Endodermal cell (in vitro differentiated cells): ENCODE measurements at regions not wholly inside any gene's neighbourhood (a gene's known extent, or its start where the extent isn't known, plus 50 kb on each side); places are given as distances from the start of the nearest gene placed in this dataset.
A peak's percentile ranks its signal among the peaks of the same experiment; 100 is the strongest.

ENCODE experiments used
- DNase-seq: peaks from one replicate; pipeline ENCODE4 v3.0.0-alpha.2; 2017
- H3K27ac ChIP-seq: 2 replicates; pipeline ENCODE4 v1.5.1; 2013; ENCODE audit warnings: mild to moderate bottlenecking, low read depth, low read length, moderate library complexity
- H3K27me3 ChIP-seq: 2 replicates; pipeline ENCODE4 v1.6.1; 2013; ENCODE audit warnings: mild to moderate bottlenecking, low read length, moderate library complexity; ENCODE audit not compliant: insufficient read depth, control insufficient read depth, poor library complexity, severe bottlenecking
- H3K36me3 ChIP-seq: 2 replicates; pipeline ENCODE4 v1.7.0; 2013; ENCODE audit warnings: mild to moderate bottlenecking, low read length, moderate library complexity; ENCODE audit not compliant: control insufficient read depth, insufficient read depth
- H3K4me1 ChIP-seq: one replicate; pipeline ENCODE4 v1.7.0; 2013; ENCODE audit warnings: low read length; ENCODE audit not compliant: control insufficient read depth, insufficient read depth
- H3K4me3 ChIP-seq: 2 replicates; pipeline ENCODE4 v1.5.1; 2013; ENCODE audit warnings: mild to moderate bottlenecking, low read length, moderate library complexity
- H3K9ac ChIP-seq: 2 replicates; pipeline ENCODE4 v1.6.1; 2013; ENCODE audit warnings: mild to moderate bottlenecking, low read length, moderate library complexity; ENCODE audit not compliant: poor library complexity, severe bottlenecking; ENCODE audit errors: extremely low read depth
- H3K9me3 ChIP-seq: 2 replicates; pipeline ENCODE4 v1.6.1; 2013; ENCODE audit warnings: mild to moderate bottlenecking, low read length, moderate library complexity; ENCODE audit not compliant: control insufficient read depth
- H3K27ac Mint-ChIP-seq: 2 replicates; pipeline ENCODE4 v1.8.0; 2020; ENCODE audit warnings: mixed read lengths
- H3K27me3 Mint-ChIP-seq: 2 replicates; pipeline ENCODE4 v1.8.0; 2021; ENCODE audit warnings: mild to moderate bottlenecking, mixed read lengths; ENCODE audit not compliant: insufficient read depth
- H3K36me3 Mint-ChIP-seq: 2 replicates; pipeline ENCODE4 v1.8.0; 2020; ENCODE audit warnings: low read depth, mixed read lengths
- H3K4me1 Mint-ChIP-seq: 2 replicates; pipeline ENCODE4 v1.8.0; 2020; ENCODE audit warnings: mixed read lengths
- H3K4me3 Mint-ChIP-seq: 2 replicates; pipeline ENCODE4 v1.8.0; 2020; ENCODE audit warnings: mild to moderate bottlenecking, moderate library complexity, mixed read lengths
- H3K9me3 Mint-ChIP-seq: 2 replicates; pipeline ENCODE4 v1.8.0; 2020; ENCODE audit warnings: mild to moderate bottlenecking, mixed read lengths
- CTCF ChIP-seq: fragments of 200-600 bp; sonication (generic); conservative IDR thresholded peaks from 2 replicates; pipeline ENCODE4 v1.5.0; 2021; ENCODE audit warnings: antibody characterized with exemption, mild to moderate bottlenecking
- WGBS, 2 experiments: methylation state at CpG; one replicate each; pipeline versions ENCODE4 v1.1.5 to v1.1.7; 2013; ENCODE audit warnings: missing lambda C conversion rate in 2 of 2, mixed read lengths in 1 of 2; ENCODE audit not compliant: insufficient coverage in 1 of 2, insufficient read length in 1 of 2; 5-methylcytosine and 5-hydroxymethylcytosine counted together

GRCh38 chr1:239803781-239804180 is 287.9 kb upstream of the FMN2 start:
- Histone ChIP-seq H3K9ac (no peak overlapping the region), H3K4me3 (no peak overlapping the region), H3K9me3 (no peaks in the 10 kb centered on the region), H3K27ac (no peak overlapping the region), H3K4me1 (no peaks in the 10 kb centered on the region), H3K27me3 (no peaks in the 10 kb centered on the region), H3K36me3 (no peaks in the 10 kb centered on the region)
- Mint-ChIP-seq H3K9me3 (no peaks in the 10 kb centered on the region), H3K27me3 (no peaks in the 10 kb centered on the region), H3K27ac (no peak overlapping the region), H3K36me3 (no peaks in the 10 kb centered on the region), H3K4me1 (peaks cover 5% of the 10 kb centered on the region), H3K4me3 (no peak overlapping the region)
- WGBS, 2 experiments = 83 to 93% methylated on average over 6 of the region's 6 CpGs
- DNase-seq = no peak
- TF ChIP-seq CTCF = peak; percentile 46

GRCh38 chr1:239804266-239804665 is 287.4 kb upstream of the FMN2 start:
- no peak overlapping the region for H3K27ac ChIP-seq
- peaks cover 5% of the 10 kb centered on the region for H3K4me1 Mint-ChIP-seq
- no peak for TF ChIP-seq CTCF
- H3K27me3 Mint-ChIP-seq = no peaks in the 10 kb centered on the region
- H3K9me3 ChIP-seq = no peaks in the 10 kb centered on the region
- H3K4me1 ChIP-seq = no peaks in the 10 kb centered on the region
- H3K36me3 Mint-ChIP-seq = no peaks in the 10 kb centered on the region
- no peak overlapping the region for H3K27ac Mint-ChIP-seq
- 94 to 96% methylated on average over 4 of the region's 4 CpGs for WGBS, 2 experiments
- DNase-seq = no peak
- H3K27me3 ChIP-seq = no peaks in the 10 kb centered on the region
- H3K9me3 Mint-ChIP-seq = no peaks in the 10 kb centered on the region
- no peak overlapping the region for H3K9ac ChIP-seq
- H3K36me3 ChIP-seq = no peaks in the 10 kb centered on the region
- no peak overlapping the region for H3K4me3 Mint-ChIP-seq
- H3K4me3 ChIP-seq = no peak overlapping the region

DNA sequence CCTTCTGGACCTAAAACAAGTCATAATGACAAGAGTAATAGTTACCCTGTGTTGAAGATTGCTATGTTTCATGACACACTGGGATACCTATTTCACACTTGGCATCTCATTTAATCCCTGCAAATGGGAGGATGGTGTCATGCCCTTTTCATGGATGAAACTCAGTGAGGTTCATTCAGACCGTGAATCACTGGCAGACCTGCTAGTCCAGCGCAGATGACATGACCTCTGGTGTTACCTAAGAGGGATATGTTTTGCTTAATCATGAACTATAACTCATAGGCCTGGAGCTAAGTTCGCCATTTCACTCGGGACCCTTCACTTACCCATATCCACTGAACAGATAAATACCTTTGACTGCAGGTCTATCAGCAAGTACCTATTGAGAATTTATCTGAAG is 286.6 kb upstream of the FMN2 start:
- Histone ChIP-seq H3K36me3 (no peaks in the 10 kb centered on the region), H3K27me3 (no peaks in the 10 kb centered on the region), H3K27ac (no peak overlapping the region), H3K4me1 (peaks cover 2% of the 10 kb centered on the region), H3K9ac (no peak overlapping the region), H3K4me3 (no peak overlapping the region), H3K9me3 (no peaks in the 10 kb centered on the region)
- TF ChIP-seq CTCF = no peak
- no peaks in the 10 kb centered on the region for H3K36me3 Mint-ChIP-seq
- no peaks in the 10 kb centered on the region for H3K27me3 Mint-ChIP-seq
- peaks cover 10% of the 10 kb centered on the region for H3K4me1 Mint-ChIP-seq
- H3K4me3 Mint-ChIP-seq = no peak overlapping the region
- H3K27ac Mint-ChIP-seq = no peak overlapping the region
- 92 to 100% methylated on average over 2 to 4 of the region's 4 CpGs for WGBS, 2 experiments
- DNase-seq = no peak
- no peaks in the 10 kb centered on the region for H3K9me3 Mint-ChIP-seq
